H1 (cell line): ENCODE measurements at regions not wholly inside any gene's neighbourhood (a gene's known extent, or its start where the extent isn't known, plus 50 kb on each side); places are given as distances from the start of the nearest gene placed in this dataset.

Experiments used
- CTCF ChIA-PET: fragments of 300-600 bp; sonication (Branson Sonifier 250); formaldehyde crosslinking; loops from one replicate; lab custom pipeline; 2021; ENCODE audit not compliant: partially characterized antibody; lab: Charles Lee
- POLR2A ChIA-PET: fragments of 300-600 bp; sonication (Branson Sonifier 250); formaldehyde crosslinking; loops from one replicate; lab custom pipeline; 2021; ENCODE audit warnings: inconsistent platforms; ENCODE audit not compliant: partially characterized antibody; lab: Charles Lee
- DNase-seq, 2 experiments: peaks; one replicate each; pipeline versions ENCODE4 v3.0.0 to v3.0.0-alpha.2; 2010 to 2022; ENCODE audit warnings: low spot score in 2 of 2, low read depth in 1 of 2, mixed read lengths in 1 of 2
- FAIRE-seq: peaks from 2 replicates; lab custom pipeline; 2011; peaks lifted over from hg19 to GRCh38; lab: Jason Lieb, UNC
- H2AFZ ChIP-seq: 2 replicates; pipeline ENCODE4 v1.8.1; 2012; ENCODE audit warnings: low read length, inconsistent platforms
- H2AK5ac ChIP-seq: 2 replicates; pipeline ENCODE4 v1.6.1; 2013; ENCODE audit warnings: low read depth, low read length
- H2BK120ac ChIP-seq: replicated peaks from 2 replicates; pipeline ENCODE3; 2013; ENCODE audit warnings: low read depth, low read length, inconsistent platforms
- H2BK12ac ChIP-seq: 2 replicates; pipeline ENCODE4 v1.6.1; 2013; ENCODE audit warnings: low read depth, low read length
- H2BK15ac ChIP-seq: 2 replicates; pipeline ENCODE4 v1.6.1; 2013; ENCODE audit warnings: low read length
- H2BK20ac ChIP-seq: 2 replicates; pipeline ENCODE4 v1.6.1; 2013; ENCODE audit warnings: low read length
- H2BK5ac ChIP-seq: 2 replicates; pipeline ENCODE4 v1.6.1; 2013; ENCODE audit warnings: low read depth, low read length
- H3K14ac ChIP-seq: 2 replicates; pipeline ENCODE4 v1.6.1; 2013; ENCODE audit warnings: inconsistent platforms; ENCODE audit not compliant: insufficient read length
- H3K18ac ChIP-seq: 2 replicates; pipeline ENCODE4 v1.6.1; 2013; ENCODE audit warnings: low read length; ENCODE audit errors: extremely low read depth
- H3K23ac ChIP-seq: 2 replicates; pipeline ENCODE4 v1.6.1; 2013; ENCODE audit warnings: inconsistent platforms; ENCODE audit not compliant: insufficient read length
- H3K23me2 ChIP-seq: 2 replicates; pipeline ENCODE4 v1.6.1; 2013; ENCODE audit warnings: low read depth, low read length
- H3K27ac ChIP-seq: 2 replicates; pipeline ENCODE4 v1.6.1; 2011; ENCODE audit warnings: low read depth, low read length, inconsistent platforms
- H3K27me3 ChIP-seq, 4 experiments: replicated peaks in 1 of 4; 1 replicate in 1 of 4; 2 replicates in 3 of 4; pipeline versions ENCODE4 v1.6.1 to v1.8.1; 2011 to 2013; ENCODE audit warnings: low read length in 3 of 4, mild to moderate bottlenecking in 3 of 4, inconsistent platforms in 2 of 4, mixed read lengths in 2 of 4, moderate library complexity in 1 of 4; ENCODE audit not compliant: control insufficient read depth in 3 of 4, insufficient read depth in 3 of 4; ENCODE audit errors: extremely low read depth in 1 of 4
- H3K36me3 ChIP-seq, 4 experiments: 2 replicates each; pipeline versions ENCODE4 v1.6.1 to v1.8.1; 2011 to 2013; ENCODE audit warnings: mild to moderate bottlenecking in 4 of 4, low read length in 3 of 4, moderate library complexity in 2 of 4, control low read depth in 1 of 4, inconsistent platforms in 1 of 4; ENCODE audit not compliant: insufficient read depth in 4 of 4, control insufficient read depth in 2 of 4
- H3K4ac ChIP-seq: replicated peaks from 2 replicates; pipeline ENCODE3; 2013; ENCODE audit warnings: low read length, low read depth, mixed read lengths, inconsistent platforms; ENCODE audit not compliant: insufficient read length
- H3K4me1 ChIP-seq, 4 experiments: replicated peaks in 1 of 4; 1 replicate in 1 of 4; 2 replicates in 3 of 4; pipeline versions ENCODE4 v1.6.1 to v1.8.1; 2011 to 2013; ENCODE audit warnings: low read length in 3 of 4, inconsistent platforms in 2 of 4, mixed read lengths in 1 of 4; ENCODE audit not compliant: insufficient read depth in 4 of 4, control insufficient read depth in 3 of 4
- H3K4me2 ChIP-seq, 2 experiments: 2 replicates each; pipeline versions ENCODE4 v1.6.1 to v1.8.1; 2011 to 2013; ENCODE audit warnings: low read depth in 2 of 2, low read length in 2 of 2, control low read depth in 1 of 2, inconsistent platforms in 1 of 2, mild to moderate bottlenecking in 1 of 2; ENCODE audit not compliant: insufficient read depth in 1 of 2
- H3K4me3 ChIP-seq, 4 experiments: fragments of 200-600, 300-600 bp in 1 of 4; sonication (generic), shearing (Covaris generic), sonication (Bioruptor Twin) in 1 of 4; 2 replicates each; pipeline versions ENCODE4 v1.5.1 to v1.8.1; 2011 to 2016; ENCODE audit warnings: low read length in 4 of 4, low read depth in 3 of 4, control low read depth in 2 of 4, inconsistent platforms in 2 of 4, mild to moderate bottlenecking in 2 of 4, mixed read lengths in 1 of 4, moderate library complexity in 1 of 4; ENCODE audit not compliant: insufficient read depth in 2 of 4; ENCODE audit errors: extremely low read depth in 1 of 4
- H3K56ac ChIP-seq: replicated peaks from 2 replicates; pipeline ENCODE3; 2013; ENCODE audit warnings: low read depth, mild to moderate bottlenecking, mixed read lengths, low read length, inconsistent platforms; ENCODE audit not compliant: insufficient read length
- H3K79me1 ChIP-seq: 2 replicates; pipeline ENCODE4 v1.6.1; 2013; ENCODE audit warnings: low read depth, low read length, control low read depth
- H3K79me2 ChIP-seq, 2 experiments: 2 replicates each; pipeline versions ENCODE4 v1.6.1 to v1.8.1; 2012 to 2013; ENCODE audit warnings: low read length in 2 of 2, mild to moderate bottlenecking in 2 of 2, inconsistent platforms in 1 of 2; ENCODE audit not compliant: insufficient read depth in 2 of 2, control insufficient read depth in 1 of 2
- H3K9ac ChIP-seq, 4 experiments: replicated peaks in 1 of 4; 1 replicate in 1 of 4; 2 replicates in 3 of 4; pipeline versions ENCODE4 v1.6.1 to v1.8.1; 2011 to 2013; ENCODE audit warnings: low read depth in 3 of 4, low read length in 3 of 4, control low read depth in 2 of 4, mild to moderate bottlenecking in 2 of 4, moderate library complexity in 2 of 4, inconsistent platforms in 1 of 4; ENCODE audit errors: extremely low read depth in 1 of 4
- H3K9me3 ChIP-seq, 2 experiments: 2 replicates each; pipeline versions ENCODE4 v1.6.1 to v1.8.1; 2012 to 2013; ENCODE audit warnings: mild to moderate bottlenecking in 2 of 2, moderate library complexity in 2 of 2, control low read depth in 1 of 2, inconsistent platforms in 1 of 2, low read depth in 1 of 2, low read length in 1 of 2, mixed read lengths in 1 of 2; ENCODE audit not compliant: insufficient read depth in 2 of 2
- H4K20me1 ChIP-seq, 2 experiments: replicated peaks in 1 of 2; 2 replicates each; pipeline versions ENCODE3 to v1.8.1; 2011 to 2013; ENCODE audit warnings: inconsistent platforms in 2 of 2, low read length in 2 of 2, mild to moderate bottlenecking in 1 of 2; ENCODE audit not compliant: insufficient read depth in 2 of 2, control insufficient read depth in 1 of 2
- H4K5ac ChIP-seq: 2 replicates; pipeline ENCODE4 v1.6.1; 2013; ENCODE audit warnings: low read length, low read depth, mixed read lengths, inconsistent platforms; ENCODE audit not compliant: insufficient read length
- H4K8ac ChIP-seq: 2 replicates; pipeline ENCODE4 v1.8.0; 2013; ENCODE audit warnings: mild to moderate bottlenecking, moderate library complexity, low read length, inconsistent platforms; ENCODE audit not compliant: insufficient read depth; ENCODE audit errors: extremely low read depth
- H4K91ac ChIP-seq: replicated peaks from 2 replicates; pipeline ENCODE3; 2013; ENCODE audit warnings: low read length, mixed read lengths, inconsistent platforms; ENCODE audit not compliant: insufficient read length
- CBX5 ChIP-seq: fragments of 300-800, 300-1000 bp; sonication (generic); IDR thresholded peaks from 2 replicates; pipeline ENCODE4 v1.7.1; 2016; ENCODE audit warnings: antibody characterized with exemption, low read length, low read depth
- RAD21 ChIP-seq, 2 experiments: IDR thresholded peaks in 1 of 2; conservative IDR thresholded peaks in 1 of 2; 2 replicates each; pipeline ENCODE4 v1.6.1; 2011; ENCODE audit warnings: low read depth in 2 of 2, low read length in 2 of 2, improper control_type of control experiment in 1 of 2, inconsistent platforms in 1 of 2, mild to moderate bottlenecking in 1 of 2, moderate library complexity in 1 of 2
- SIN3A ChIP-seq, 2 experiments: IDR thresholded peaks in 1 of 2; conservative IDR thresholded peaks in 1 of 2; 2 replicates each; pipeline ENCODE4 v1.6.1; 2011 to 2012; ENCODE audit warnings: low read length in 2 of 2, improper control_type of control experiment in 1 of 2, low read depth in 1 of 2, mild to moderate bottlenecking in 1 of 2
- SRF ChIP-seq: IDR thresholded peaks from 2 replicates; pipeline ENCODE4 v1.6.1; 2011; ENCODE audit warnings: mild to moderate bottlenecking, low read depth, low read length, moderate library complexity
- WGBS, 2 experiments: shearing (Covaris generic) in 1 of 2; methylation state at CpG; one replicate each; pipeline versions ENCODE4 v1.1.6 to v1.1.7; 2013 to 2015; ENCODE audit warnings: low lambda C conversion rate in 2 of 2, mixed read lengths in 2 of 2, inconsistent platforms in 1 of 2, low coverage in 1 of 2, missing lambda C conversion rate in 1 of 2; ENCODE audit not compliant: insufficient replicate concordance in 2 of 2, insufficient coverage in 1 of 2, insufficient read length in 1 of 2; ENCODE audit errors: extremely low coverage in 1 of 2, missing lambda C conversion rate in 1 of 2; 5-methylcytosine and 5-hydroxymethylcytosine counted together
- TF ChIP-seq, protein P1 (sequence below): IDR thresholded peaks from 2 replicates; pipeline ENCODE4 v1.6.1; 2012; ENCODE audit warnings: low read length, inconsistent platforms

DNA sequence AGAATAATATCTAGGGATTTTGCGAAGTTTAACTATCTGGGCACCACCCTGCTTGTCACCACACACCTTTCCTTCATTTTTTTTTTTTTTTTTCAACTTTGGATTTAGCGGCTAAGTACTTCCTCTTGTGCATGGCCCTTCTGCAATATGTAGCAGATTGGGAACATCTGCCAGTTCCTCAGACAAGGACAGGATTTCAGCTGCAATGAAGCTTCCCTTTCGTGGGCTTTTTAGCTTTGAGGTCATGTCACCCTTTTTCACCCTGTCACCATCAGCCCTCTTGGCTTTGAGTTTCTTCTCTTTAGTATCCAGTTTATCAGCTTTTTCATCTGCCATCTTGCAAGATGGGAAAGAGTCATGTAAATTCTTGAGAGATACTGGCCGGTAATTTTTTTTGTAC, 81.6 kb upstream of the ETV1 start:
- no peak overlapping the region for H4K8ac ChIP-seq
- H3K36me3 ChIP-seq: no peaks in the 10 kb centered on the region
- H3K23ac ChIP-seq: no peak overlapping the region
- no peaks in the 10 kb centered on the region for H3K23me2 ChIP-seq
- CTCF ChIA-PET: no interaction called here
- H4K5ac ChIP-seq: no peak overlapping the region
- FAIRE-seq (no peak), DNase-seq (no peak)
- no peak overlapping the region for H3K27ac ChIP-seq
- H3K14ac ChIP-seq: no peak overlapping the region
- H4K91ac ChIP-seq: no peak overlapping the region
- no peak overlapping the region for H3K9ac ChIP-seq
- no peak overlapping the region; the same call in 1 of the 2 replicates for H2BK15ac ChIP-seq
- H3K4me2 ChIP-seq: no peak overlapping the region
- H3K9me3 ChIP-seq: peaks cover 0 to 2% of the 10 kb centered on the region in 2 experiments; a peak in 1 of 4 replicates
- no peak overlapping the region for H2BK5ac ChIP-seq
- no peaks in the 10 kb centered on the region for H3K27me3 ChIP-seq
- no peak overlapping the region for H3K18ac ChIP-seq
- H3K79me1 ChIP-seq: no peaks in the 10 kb centered on the region
- no peaks in the 10 kb centered on the region for H4K20me1 ChIP-seq
- no peaks in the 10 kb centered on the region for H3K4me1 ChIP-seq
- 91% methylated on average over 4 of the region's 4 CpGs; no CpG with 5 or more reads in 1 of the 2 experiments for WGBS, 2 experiments
- POLR2A ChIA-PET: no interaction called here
- no peak overlapping the region for H2BK120ac ChIP-seq
- H2BK12ac ChIP-seq: no peak overlapping the region
- H2BK20ac ChIP-seq: no peak overlapping the region
- no peak overlapping the region for H2AK5ac ChIP-seq
- H3K79me2 ChIP-seq: no peaks in the 10 kb centered on the region
- no peak overlapping the region for H3K4me3 ChIP-seq
- H3K56ac ChIP-seq: no peak overlapping the region
- no peak overlapping the region for H3K4ac ChIP-seq
- no peak overlapping the region for H2AFZ ChIP-seq
- TF ChIP-seq CBX5 (no peak), SRF (no peak), SIN3A (conservative IDR thresholded peaks at IDR 0.05 in 1 of 2, IDR thresholded peaks at IDR 0.05 in 1 of 2; ENCODE audit: low read depth in 1 of 2, low read length in 2 of 2) (no peak), RAD21 (IDR thresholded peaks at IDR 0.05 in 1 of 2, conservative IDR thresholded peaks at IDR 0.05 in 1 of 2; ENCODE audit: low read depth in 2 of 2, low read length in 2 of 2) (no peak)
- TF ChIP-seq, protein P1, sequence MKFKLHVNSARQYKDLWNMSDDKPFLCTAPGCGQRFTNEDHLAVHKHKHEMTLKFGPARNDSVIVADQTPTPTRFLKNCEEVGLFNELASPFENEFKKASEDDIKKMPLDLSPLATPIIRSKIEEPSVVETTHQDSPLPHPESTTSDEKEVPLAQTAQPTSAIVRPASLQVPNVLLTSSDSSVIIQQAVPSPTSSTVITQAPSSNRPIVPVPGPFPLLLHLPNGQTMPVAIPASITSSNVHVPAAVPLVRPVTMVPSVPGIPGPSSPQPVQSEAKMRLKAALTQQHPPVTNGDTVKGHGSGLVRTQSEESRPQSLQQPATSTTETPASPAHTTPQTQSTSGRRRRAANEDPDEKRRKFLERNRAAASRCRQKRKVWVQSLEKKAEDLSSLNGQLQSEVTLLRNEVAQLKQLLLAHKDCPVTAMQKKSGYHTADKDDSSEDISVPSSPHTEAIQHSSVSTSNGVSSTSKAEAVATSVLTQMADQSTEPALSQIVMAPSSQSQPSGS: no peak
